C4-2B (cell line): ENCODE measurements at regions not wholly inside any gene's neighbourhood (a gene's known extent, or its start where the extent isn't known, plus 50 kb on each side); places are given as distances from the start of the nearest gene placed in this dataset.

Source experiments
- CTCF ChIP-seq: fragments of 450-650 bp; conservative IDR thresholded peaks from 2 replicates; pipeline ENCODE4 v1.5.1; 2017; ENCODE audit warnings: mild to moderate bottlenecking
- ZFX ChIP-seq: fragments of 450-650 bp; IDR thresholded peaks from 2 replicates; pipeline ENCODE4 v1.6.1; 2017

GRCh38 chr20:52332230-52332629 is 140.7 kb upstream of the ZFP64 start:
- no peak for TF ChIP-seq CTCF
- no peak for TF ChIP-seq ZFX
